K562 (cell line): ENCODE measurements at regions not wholly inside any gene's neighbourhood (a gene's known extent, or its start where the extent isn't known, plus 50 kb on each side); places are given as distances from the start of the nearest gene placed in this dataset.

Source experiments
- ATAC-seq: fragments of 200-7000 bp; cut with Tn5 transposase; 3 replicates; pipeline ENCODE4 v1.9.1; 2020; ENCODE audit warnings: moderate library complexity
- BruUV-seq: library from RNA; stranded (reverse); fragments of 400-500 nt; replicated peaks from 2 replicates; lab custom pipeline; 2021; lab: Mats Ljungman, UMichigan
- CTCF ChIA-PET: fragments of 300-600 bp; formaldehyde crosslinking; extraction: SDS; loops from one replicate; lab custom pipeline; 2021; ENCODE audit warnings: low intra/inter-chr PET ratio; lab: Yijun Ruan, JAX
- POLR2A ChIA-PET: fragments of 300-600, 350-650 bp; sonication (Branson Sonifier 250); formaldehyde crosslinking; extraction: SDS; loops from one replicate; lab custom pipeline; 2021; ENCODE audit warnings: antibody characterized with exemption, inconsistent platforms; lab: Yijun Ruan, JAX
- DNase-seq, 4 experiments: peaks; one replicate each; pipeline versions ENCODE4 v3.0.0 to v3.0.0-alpha.2; 2011 to 2018; ENCODE audit warnings: low spot score in 3 of 4, mixed read lengths in 3 of 4; ENCODE audit errors: extremely low read depth in 1 of 4
- FAIRE-seq: peaks from 2 replicates; lab custom pipeline; 2011; peaks lifted over from hg19 to GRCh38; lab: Jason Lieb, UNC
- H2AFZ ChIP-seq: 2 replicates; pipeline ENCODE4 v1.6.0; 2011; ENCODE audit warnings: low read depth, low read length, control low read depth, inconsistent platforms
- H3K27ac ChIP-seq: fragments of 200-600 bp; 3 replicates; pipeline ENCODE4 v1.8.0; 2011; ENCODE audit warnings: low read depth, mild to moderate bottlenecking, control low read depth, inconsistent platforms, low read length, moderate library complexity, mixed read lengths; ENCODE audit errors: extremely low read depth
- H3K27me3 ChIP-seq, 2 experiments: fragments of 300-600 bp in 1 of 2; 2 replicates in 1 of 2; 3 replicates in 1 of 2; pipeline versions ENCODE4 v1.6.0 to v1.8.0; 2011; ENCODE audit warnings: inconsistent platforms in 2 of 2, low read length in 2 of 2, mild to moderate bottlenecking in 1 of 2, mixed read lengths in 1 of 2, moderate library complexity in 1 of 2; ENCODE audit not compliant: control insufficient read depth in 2 of 2, insufficient read depth in 2 of 2
- H3K36me3 ChIP-seq: fragments of 300-600 bp; 3 replicates; pipeline ENCODE4 v1.8.0; 2011; ENCODE audit warnings: mild to moderate bottlenecking, low read length, inconsistent platforms; ENCODE audit not compliant: control insufficient read depth, insufficient read depth
- H3K4me1 ChIP-seq, 2 experiments: fragments of 200-600 bp in 1 of 2; replicated peaks in 1 of 2; 2 replicates in 1 of 2; 3 replicates in 1 of 2; pipeline versions ENCODE4 v1.5.1 to v1.8.0; 2011; ENCODE audit warnings: inconsistent platforms in 2 of 2, low read length in 2 of 2, mild to moderate bottlenecking in 1 of 2, mixed read lengths in 1 of 2, moderate library complexity in 1 of 2; ENCODE audit not compliant: control insufficient read depth in 2 of 2, insufficient read depth in 2 of 2
- H3K4me2 ChIP-seq: 2 replicates; pipeline ENCODE4 v1.6.1; 2011; ENCODE audit warnings: low read length, control low read depth, inconsistent platforms, mixed read lengths; ENCODE audit not compliant: insufficient read depth
- H3K4me3 ChIP-seq: fragments of 200-600 bp; sonication (generic), shearing (Covaris generic); 2 replicates; pipeline ENCODE4 v1.5.1; 2016; ENCODE audit warnings: control low read depth, inconsistent platforms
- H3K79me2 ChIP-seq: fragments of 200-600 bp; 3 replicates; pipeline ENCODE4 v1.8.0; 2011; ENCODE audit warnings: low read length, inconsistent platforms; ENCODE audit not compliant: control insufficient read depth, insufficient read depth
- H3K9ac ChIP-seq, 2 experiments: 2 replicates each; pipeline versions ENCODE4 v1.6.0 to v1.6.1; 2011; ENCODE audit warnings: low read depth in 2 of 2, low read length in 2 of 2, control low read depth in 1 of 2, inconsistent platforms in 1 of 2, mild to moderate bottlenecking in 1 of 2, mixed read lengths in 1 of 2; ENCODE audit not compliant: insufficient read depth in 1 of 2
- H3K9me1 ChIP-seq: one replicate; pipeline ENCODE4 v1.6.0; 2011; ENCODE audit warnings: inconsistent platforms, mild to moderate bottlenecking, low read length, moderate library complexity; ENCODE audit not compliant: control insufficient read depth, insufficient read depth
- H3K9me3 ChIP-seq: replicated peaks from 2 replicates; pipeline ENCODE4 v1.5.1; 2011; ENCODE audit warnings: low read depth, low read length, inconsistent platforms; ENCODE audit not compliant: control insufficient read depth, insufficient read depth
- H4K20me1 ChIP-seq: replicated peaks from 2 replicates; pipeline ENCODE4 v1.6.1; 2011; ENCODE audit warnings: low read length, inconsistent platforms, mixed read lengths; ENCODE audit not compliant: control insufficient read depth, insufficient read depth
- FOXK1 ChIP-seq: sonication (generic); formaldehyde crosslinking; IDR thresholded peaks from 2 replicates; pipeline ENCODE4 v1.8.0; 2022; ENCODE audit warnings: missing genetic modification reagents, mild to moderate bottlenecking, borderline replicate concordance
- NONO ChIP-seq, 2 experiments: fragments of 200-400 bp in 1 of 2; fragments of 450-650 bp in 1 of 2; formaldehyde crosslinking in 1 of 2; IDR thresholded peaks; 2 replicates each; pipeline ENCODE4 v1.6.1; 2017; ENCODE audit warnings: low read depth in 2 of 2, mild to moderate bottlenecking in 2 of 2, moderate library complexity in 2 of 2, low read length in 1 of 2
- PCBP2 ChIP-seq: fragments of 200-400 bp; formaldehyde crosslinking; IDR thresholded peaks from 2 replicates; pipeline ENCODE4 v1.6.1; 2018; ENCODE audit warnings: low read length, low read depth, mild to moderate bottlenecking, moderate library complexity; ENCODE audit not compliant: poor library complexity, severe bottlenecking
- PTRF ChIP-seq: fragments of 450-650 bp; IDR thresholded peaks from 2 replicates; pipeline ENCODE4 v1.6.1; 2016; ENCODE audit warnings: mild to moderate bottlenecking, missing genetic modification characterization, missing compliant biosample characterization
- TAL1 ChIP-seq: fragments of 450-650 bp; IDR thresholded peaks from 2 replicates; pipeline ENCODE4 v1.6.1; 2016; ENCODE audit warnings: mild to moderate bottlenecking
- ZEB2 ChIP-seq: fragments of 450-650 bp; IDR thresholded peaks from 2 replicates; pipeline ENCODE4 v1.6.1; 2016
- ZNF77 ChIP-seq: fragments of 250-450 bp; sonication (Bioruptor Pico); IDR thresholded peaks from 2 replicates; pipeline ENCODE4 v1.5.0; 2020
- WGBS: fragments of 100-300 bp; shearing (Covaris generic); methylation state at CpG from one replicate; pipeline ENCODE4 v1.1.6; 2016; ENCODE audit warnings: low coverage, mixed read lengths; ENCODE audit not compliant: insufficient coverage; ENCODE audit errors: missing lambda C conversion rate; 5-methylcytosine and 5-hydroxymethylcytosine counted together
- in situ Hi-C: fragments of 300-500 bp; cut with MboI; formaldehyde crosslinking; loops from 4 replicates; pipeline ENCODE4 v1.15.0; 2018; ENCODE audit warnings: inconsistent platforms, mixed read lengths
- intact Hi-C: fragments of 100-400 bp; cut with micrococcal nuclease; formaldehyde crosslinking; loops from 2 replicates; pipeline ENCODE4 v1.14.2; 2022
- TF ChIP-seq, protein P1 (sequence below): sonication (generic); formaldehyde crosslinking; IDR thresholded peaks from 2 replicates; pipeline ENCODE4 v1.8.1; 2023; ENCODE audit warnings: mild to moderate bottlenecking, missing genetic modification reagents

GRCh38 chr15:37873336-37873735, 61.1 kb upstream of the TMCO5A start:
- intact Hi-C loops (no loop called here), in situ Hi-C loops (no loop called here)
- POLR2A ChIA-PET, result no interaction called here
- no peak for FAIRE-seq
- no TSS peak for BruUV-seq
- no peaks in the 10 kb centered on the region for H3K9me1 ChIP-seq
- WGBS, result 0% methylated on average over 3 of the region's 3 CpGs
- no peaks in the 10 kb centered on the region for H3K27me3 ChIP-seq
- H4K20me1 ChIP-seq, result no peaks in the 10 kb centered on the region
- H3K27ac ChIP-seq, result no peak overlapping the region
- no peak overlapping the region for H3K4me3 ChIP-seq
- no peaks in the 10 kb centered on the region for H3K4me1 ChIP-seq
- H2AFZ ChIP-seq, result no peak overlapping the region
- no peaks in the 10 kb centered on the region for H3K36me3 ChIP-seq
- H3K4me2 ChIP-seq, result no peak overlapping the region
- H3K79me2 ChIP-seq, result no peaks in the 10 kb centered on the region
- TF ChIP-seq ZEB2 (no peak), TAL1 (no peak), ZNF77 (no peak), PCBP2 (no peak), FOXK1 (no peak), PTRF (tag) (no peak), NONO (IDR thresholded peaks at IDR 0.05; ENCODE audit: low read depth in 2 of 2, low read length in 1 of 2) (no peak)
- TF ChIP-seq, protein P1, sequence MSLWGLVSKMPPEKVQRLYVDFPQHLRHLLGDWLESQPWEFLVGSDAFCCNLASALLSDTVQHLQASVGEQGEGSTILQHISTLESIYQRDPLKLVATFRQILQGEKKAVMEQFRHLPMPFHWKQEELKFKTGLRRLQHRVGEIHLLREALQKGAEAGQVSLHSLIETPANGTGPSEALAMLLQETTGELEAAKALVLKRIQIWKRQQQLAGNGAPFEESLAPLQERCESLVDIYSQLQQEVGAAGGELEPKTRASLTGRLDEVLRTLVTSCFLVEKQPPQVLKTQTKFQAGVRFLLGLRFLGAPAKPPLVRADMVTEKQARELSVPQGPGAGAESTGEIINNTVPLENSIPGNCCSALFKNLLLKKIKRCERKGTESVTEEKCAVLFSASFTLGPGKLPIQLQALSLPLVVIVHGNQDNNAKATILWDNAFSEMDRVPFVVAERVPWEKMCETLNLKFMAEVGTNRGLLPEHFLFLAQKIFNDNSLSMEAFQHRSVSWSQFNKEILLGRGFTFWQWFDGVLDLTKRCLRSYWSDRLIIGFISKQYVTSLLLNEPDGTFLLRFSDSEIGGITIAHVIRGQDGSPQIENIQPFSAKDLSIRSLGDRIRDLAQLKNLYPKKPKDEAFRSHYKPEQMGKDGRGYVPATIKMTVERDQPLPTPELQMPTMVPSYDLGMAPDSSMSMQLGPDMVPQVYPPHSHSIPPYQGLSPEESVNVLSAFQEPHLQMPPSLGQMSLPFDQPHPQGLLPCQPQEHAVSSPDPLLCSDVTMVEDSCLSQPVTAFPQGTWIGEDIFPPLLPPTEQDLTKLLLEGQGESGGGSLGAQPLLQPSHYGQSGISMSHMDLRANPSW (CRISPR knock-in tag), result no peak
- CTCF ChIA-PET, result no interaction called here
- DNase-seq, result no peak
- H3K9me3 ChIP-seq, result no peaks in the 10 kb centered on the region
- ATAC-seq, result no peak
- H3K9ac ChIP-seq, result no peak overlapping the region
